D721Med (cell line): ENCODE measurements at regions not wholly inside any gene's neighbourhood (a gene's known extent, or its start where the extent isn't known, plus 50 kb on each side); places are given as distances from the start of the nearest gene placed in this dataset.

Experiments
- DNase-seq: peaks from one replicate; pipeline ENCODE4 v3.0.0; 2011; ENCODE audit warnings: low spot score; ENCODE audit not compliant: insufficient read length
- FAIRE-seq: peaks from 2 replicates; lab custom pipeline; 2011; peaks lifted over from hg19 to GRCh38; lab: Jason Lieb, UNC
- CTCF ChIP-seq: IDR thresholded peaks from 2 replicates; pipeline ENCODE4 v1.5.1; 2012; ENCODE audit warnings: mild to moderate bottlenecking, control low read depth; ENCODE audit not compliant: insufficient read depth; ENCODE audit errors: missing control alignments

GRCh38 chr3:26245236-26245635, 377.3 kb upstream of the LRRC3B start:
- DNase-seq (no peak), FAIRE-seq (no peak)
- TF ChIP-seq CTCF: no peak

GRCh38 chr3:26246901-26247300, 375.7 kb upstream of the LRRC3B start:
- DNase-seq (no peak), FAIRE-seq (no peak)
- no peak for TF ChIP-seq CTCF

- DNase-seq (no peak), FAIRE-seq (no peak)
- no peak for TF ChIP-seq CTCF
Observed at GRCh38 chr3:26247712-26248111, 374.9 kb upstream of the LRRC3B start.

GRCh38 chr3:26252001-26252400, 370.6 kb upstream of the LRRC3B start:
- DNase-seq: no peak
- FAIRE-seq: no peak
- TF ChIP-seq CTCF: no peak

GRCh38 chr3:26256224-26256623, 366.3 kb upstream of the LRRC3B start:
- FAIRE-seq: no peak
- DNase-seq: no peak
- no peak for TF ChIP-seq CTCF

GRCh38 chr3:26259176-26259575, 363.4 kb upstream of the LRRC3B start:
- TF ChIP-seq CTCF: no peak
- DNase-seq (no peak), FAIRE-seq (no peak)

GRCh38 chr3:26260139-26260538, 362.4 kb upstream of the LRRC3B start:
- FAIRE-seq (no peak), DNase-seq (no peak)
- TF ChIP-seq CTCF: no peak
